Breast epithelium (tissue), 3 donors: ENCODE measurements at regions not wholly inside any gene's neighbourhood (a gene's known extent, or its start where the extent isn't known, plus 50 kb on each side); places are given as distances from the start of the nearest gene placed in this dataset.

ENCODE experiments used
- CTCF ChIP-seq, 3 donors: fragments of 450-650 bp; IDR thresholded peaks; one replicate each; pipeline ENCODE4 v1.5.1; 2016 to 2017; ENCODE audit warnings: antibody characterized with exemption in 3 of 3, mild to moderate bottlenecking in 3 of 3, moderate library complexity in 3 of 3
- POLR2AphosphoS5 ChIP-seq, 3 donors: sonication (generic); formaldehyde crosslinking; IDR thresholded peaks; one replicate each; pipeline ENCODE4 v1.6.1; 2017; ENCODE audit warnings: antibody characterized with exemption in 3 of 3

DNA sequence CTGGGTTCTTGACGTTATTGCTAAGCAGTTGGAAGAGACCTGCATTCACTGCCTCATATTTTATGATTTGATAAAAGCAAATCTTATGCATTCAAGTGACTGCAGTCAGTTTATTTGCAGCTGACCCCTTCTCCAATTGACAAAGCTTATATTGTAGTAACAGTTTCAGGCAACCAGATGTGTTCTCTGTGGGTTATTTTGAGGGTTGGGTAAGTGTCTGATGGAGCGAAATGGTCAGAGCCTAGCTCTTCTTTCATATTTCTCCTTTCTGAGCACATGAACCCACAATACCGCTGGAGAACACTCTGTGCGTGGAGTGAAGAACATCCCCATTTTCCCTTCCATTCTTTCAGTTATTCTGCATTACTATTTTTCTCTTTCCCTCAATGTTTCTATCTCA, 125.8 kb upstream of the KCNH8 start:
- TF ChIP-seq CTCF (IDR thresholded peaks at IDR 0.05) (no peak), POLR2AphosphoS5 (IDR thresholded peaks at IDR 0.05) (no peak)
